Hematopoietic multipotent progenitor cell treated with erythropoietin and hydrocortisone succinate and interleukin-3 and kit ligand, for 6 days (in vitro differentiated cells): ENCODE measurements at regions not wholly inside any gene's neighbourhood (a gene's known extent, or its start where the extent isn't known, plus 50 kb on each side); places are given as distances from the start of the nearest gene placed in this dataset.

ENCODE experiments used
- DNase-seq: peaks from one replicate; pipeline ENCODE4 v3.0.0-alpha.2; 2015

DNA sequence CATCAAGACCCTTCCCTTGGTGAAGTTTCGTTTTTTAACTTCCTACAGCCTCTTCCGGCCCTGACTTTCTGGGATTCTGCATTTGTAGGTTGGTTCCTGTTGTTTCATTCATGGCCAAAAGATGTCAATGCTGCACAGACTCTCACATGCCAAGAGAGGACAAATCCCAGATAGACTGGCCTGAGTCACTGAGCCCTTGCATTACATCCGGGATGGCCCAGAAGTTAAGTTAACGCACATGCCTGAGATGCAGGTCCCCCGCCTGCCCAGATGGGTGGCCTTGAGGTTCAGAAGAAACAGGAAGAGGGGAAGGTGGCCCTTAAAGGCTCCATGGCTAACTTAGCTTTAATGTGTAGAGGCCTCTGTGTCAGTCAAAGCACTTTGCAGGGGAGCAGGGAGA is 51.6 kb upstream of the SRGAP3 start:
- DNase-seq = no peak

DNA sequence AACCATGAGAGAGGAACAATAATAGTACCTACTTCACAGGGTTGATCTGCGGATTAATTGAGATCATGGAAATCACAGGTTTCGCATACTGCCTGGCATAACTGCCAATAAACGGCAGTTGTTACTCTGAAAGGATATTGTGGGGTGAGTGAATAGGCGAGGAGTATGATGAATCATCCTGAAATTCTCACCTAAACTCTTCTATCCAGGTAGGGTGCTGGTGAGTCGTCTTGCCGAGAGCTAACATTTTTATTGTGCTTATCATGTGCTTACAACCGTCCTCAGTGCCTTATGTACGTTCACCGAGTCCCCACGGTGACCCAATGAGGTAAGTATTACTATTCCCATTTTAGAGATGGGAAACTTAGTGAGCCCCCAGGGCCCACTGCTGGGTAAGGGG is 52.4 kb upstream of the SRGAP3 start:
- no peak for DNase-seq

DNA sequence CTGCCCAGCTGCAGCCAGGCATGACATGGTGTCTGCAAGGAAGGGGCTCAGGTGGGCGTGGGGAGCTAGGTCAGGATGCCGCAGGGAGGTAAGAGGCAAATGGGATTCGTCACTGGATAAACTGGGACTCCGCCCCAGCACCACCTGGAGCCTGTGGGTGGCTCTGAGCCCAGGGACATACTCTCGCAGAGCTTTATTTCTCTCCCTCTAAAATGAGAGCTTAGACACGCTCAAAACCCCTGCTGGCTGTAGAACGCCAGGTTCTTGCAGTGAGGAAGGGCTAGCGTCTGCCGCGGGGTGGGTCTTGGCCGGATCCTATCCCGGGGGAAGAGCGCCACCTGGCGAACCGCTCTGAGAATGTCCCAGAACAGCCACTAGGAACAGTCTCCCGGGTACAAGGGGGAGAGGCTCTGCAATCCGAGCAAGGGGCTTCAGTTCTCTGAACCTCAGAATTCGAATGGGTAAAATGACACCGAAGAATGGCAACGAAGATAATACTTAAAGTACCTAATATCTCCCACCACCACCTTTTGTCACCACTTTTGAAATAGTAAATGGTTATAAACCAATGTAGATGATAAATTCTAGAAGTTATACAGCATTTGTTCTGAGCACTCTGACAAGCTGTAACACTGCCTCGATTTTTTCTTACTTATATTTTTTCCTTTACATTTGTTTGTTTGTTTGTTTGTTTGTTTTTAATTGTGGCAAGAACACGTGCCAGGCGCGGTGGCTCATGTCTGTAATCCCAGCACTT is 53.2 kb upstream of the SRGAP3 start:
- peak; percentile 86 for DNase-seq

DNA sequence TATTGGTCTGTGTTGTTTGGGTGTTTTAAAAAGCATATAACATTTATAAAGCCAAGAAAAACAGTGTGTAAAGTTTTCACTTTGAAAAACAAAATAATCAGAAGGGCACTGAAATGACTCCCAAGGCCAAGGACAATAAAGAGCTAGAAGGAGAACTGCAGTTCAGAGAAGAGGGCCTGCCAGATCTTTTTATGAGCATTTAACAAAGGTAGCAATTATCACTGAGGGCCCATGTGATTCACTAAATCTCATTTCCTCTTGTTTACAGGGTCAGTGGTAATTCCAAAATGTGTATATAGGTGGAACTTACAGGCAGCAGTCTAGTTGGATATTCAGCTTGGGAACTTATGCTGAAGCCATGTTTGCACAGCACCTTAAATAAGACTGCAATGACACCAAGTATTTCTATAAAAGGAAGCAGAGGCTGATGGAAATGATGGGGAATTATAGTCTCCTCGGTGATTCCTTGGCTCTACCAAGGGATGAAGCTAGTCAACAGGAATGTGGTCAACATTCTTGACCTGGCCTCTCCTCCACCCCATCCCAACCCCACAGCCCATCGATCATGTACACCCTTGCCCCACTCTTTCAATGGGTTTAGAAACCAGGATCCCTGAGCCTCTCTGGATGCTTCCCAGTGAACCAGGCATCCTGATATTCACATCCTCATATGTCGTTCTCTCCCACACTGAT is 54.4 kb upstream of the THUMPD3 start:
- DNase-seq = no peak

DNA sequence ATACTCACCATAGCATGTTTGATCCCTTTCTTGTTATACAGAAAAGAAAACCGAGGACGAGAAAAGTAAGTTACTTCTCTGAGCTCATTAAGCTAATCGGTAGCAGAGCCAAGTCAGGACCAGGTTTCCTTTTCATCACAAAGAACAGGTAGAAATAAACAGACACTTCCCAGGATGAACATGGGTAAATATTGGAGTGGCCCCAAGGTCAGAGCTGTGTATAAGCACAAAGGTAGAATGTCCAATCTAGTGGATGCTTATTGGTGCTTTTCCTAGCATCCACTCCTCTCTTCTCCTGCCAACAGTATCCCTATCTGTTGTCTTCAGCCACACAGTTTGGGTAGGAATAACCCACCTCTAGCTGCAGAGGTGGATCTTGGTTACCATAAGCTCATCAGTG is 52.8 kb upstream of the THUMPD3 start:
- no peak for DNase-seq

DNA sequence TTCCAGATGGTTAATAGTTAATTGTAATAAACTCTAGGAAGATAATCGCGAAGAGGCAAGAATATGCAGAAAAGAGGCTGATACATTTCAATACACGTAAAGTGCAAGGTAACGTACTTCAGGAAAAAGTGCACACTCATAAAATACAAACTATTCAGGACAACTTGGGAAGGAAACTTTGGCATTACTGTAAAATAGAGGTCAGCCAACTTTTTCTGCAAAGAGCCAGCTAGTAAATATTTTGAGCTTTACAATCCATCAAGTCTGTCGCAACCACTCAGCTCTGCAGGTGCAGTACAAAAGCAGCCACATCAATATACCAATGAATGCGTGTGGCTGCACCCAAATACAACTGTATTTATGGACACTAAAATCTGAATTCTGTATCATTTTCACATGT is 51.6 kb upstream of the THUMPD3 start:
- DNase-seq = no peak
